H1 (cell line): ENCODE measurements at regions not wholly inside any gene's neighbourhood (a gene's known extent, or its start where the extent isn't known, plus 50 kb on each side); places are given as distances from the start of the nearest gene placed in this dataset. TPM values are rescaled to one million over a fixed set of nuclear protein-coding genes. Genes with fewer than 3 reads are reported as not detected.

Source experiments
- CTCF ChIA-PET: fragments of 300-600 bp; sonication (Branson Sonifier 250); formaldehyde crosslinking; loops from one replicate; lab custom pipeline; 2021; ENCODE audit not compliant: partially characterized antibody; lab: Charles Lee
- POLR2A ChIA-PET: fragments of 300-600 bp; sonication (Branson Sonifier 250); formaldehyde crosslinking; loops from one replicate; lab custom pipeline; 2021; ENCODE audit warnings: inconsistent platforms; ENCODE audit not compliant: partially characterized antibody; lab: Charles Lee
- DNase-seq, 2 experiments: peaks; one replicate each; pipeline versions ENCODE4 v3.0.0 to v3.0.0-alpha.2; 2010 to 2022; ENCODE audit warnings: low spot score in 2 of 2, low read depth in 1 of 2, mixed read lengths in 1 of 2
- FAIRE-seq: peaks from 2 replicates; lab custom pipeline; 2011; peaks lifted over from hg19 to GRCh38; lab: Jason Lieb, UNC
- H2AFZ ChIP-seq: 2 replicates; pipeline ENCODE4 v1.8.1; 2012; ENCODE audit warnings: low read length, inconsistent platforms
- H2AK5ac ChIP-seq: 2 replicates; pipeline ENCODE4 v1.6.1; 2013; ENCODE audit warnings: low read depth, low read length
- H2BK120ac ChIP-seq: replicated peaks from 2 replicates; pipeline ENCODE3; 2013; ENCODE audit warnings: low read depth, low read length, inconsistent platforms
- H2BK12ac ChIP-seq: 2 replicates; pipeline ENCODE4 v1.6.1; 2013; ENCODE audit warnings: low read depth, low read length
- H2BK15ac ChIP-seq: 2 replicates; pipeline ENCODE4 v1.6.1; 2013; ENCODE audit warnings: low read length
- H2BK20ac ChIP-seq: 2 replicates; pipeline ENCODE4 v1.6.1; 2013; ENCODE audit warnings: low read length
- H2BK5ac ChIP-seq: 2 replicates; pipeline ENCODE4 v1.6.1; 2013; ENCODE audit warnings: low read depth, low read length
- H3K14ac ChIP-seq: 2 replicates; pipeline ENCODE4 v1.6.1; 2013; ENCODE audit warnings: inconsistent platforms; ENCODE audit not compliant: insufficient read length
- H3K18ac ChIP-seq: 2 replicates; pipeline ENCODE4 v1.6.1; 2013; ENCODE audit warnings: low read length; ENCODE audit errors: extremely low read depth
- H3K23ac ChIP-seq: 2 replicates; pipeline ENCODE4 v1.6.1; 2013; ENCODE audit warnings: inconsistent platforms; ENCODE audit not compliant: insufficient read length
- H3K23me2 ChIP-seq: 2 replicates; pipeline ENCODE4 v1.6.1; 2013; ENCODE audit warnings: low read depth, low read length
- H3K27ac ChIP-seq: 2 replicates; pipeline ENCODE4 v1.6.1; 2011; ENCODE audit warnings: low read depth, low read length, inconsistent platforms
- H3K27me3 ChIP-seq, 4 experiments: replicated peaks in 1 of 4; 1 replicate in 1 of 4; 2 replicates in 3 of 4; pipeline versions ENCODE4 v1.6.1 to v1.8.1; 2011 to 2013; ENCODE audit warnings: low read length in 3 of 4, mild to moderate bottlenecking in 3 of 4, inconsistent platforms in 2 of 4, mixed read lengths in 2 of 4, moderate library complexity in 1 of 4; ENCODE audit not compliant: control insufficient read depth in 3 of 4, insufficient read depth in 3 of 4; ENCODE audit errors: extremely low read depth in 1 of 4
- H3K36me3 ChIP-seq, 4 experiments: 2 replicates each; pipeline versions ENCODE4 v1.6.1 to v1.8.1; 2011 to 2013; ENCODE audit warnings: mild to moderate bottlenecking in 4 of 4, low read length in 3 of 4, moderate library complexity in 2 of 4, control low read depth in 1 of 4, inconsistent platforms in 1 of 4; ENCODE audit not compliant: insufficient read depth in 4 of 4, control insufficient read depth in 2 of 4
- H3K4ac ChIP-seq: replicated peaks from 2 replicates; pipeline ENCODE3; 2013; ENCODE audit warnings: low read length, low read depth, mixed read lengths, inconsistent platforms; ENCODE audit not compliant: insufficient read length
- H3K4me1 ChIP-seq, 4 experiments: replicated peaks in 1 of 4; 1 replicate in 1 of 4; 2 replicates in 3 of 4; pipeline versions ENCODE4 v1.6.1 to v1.8.1; 2011 to 2013; ENCODE audit warnings: low read length in 3 of 4, inconsistent platforms in 2 of 4, mixed read lengths in 1 of 4; ENCODE audit not compliant: insufficient read depth in 4 of 4, control insufficient read depth in 3 of 4
- H3K4me2 ChIP-seq, 2 experiments: 2 replicates each; pipeline versions ENCODE4 v1.6.1 to v1.8.1; 2011 to 2013; ENCODE audit warnings: low read depth in 2 of 2, low read length in 2 of 2, control low read depth in 1 of 2, inconsistent platforms in 1 of 2, mild to moderate bottlenecking in 1 of 2; ENCODE audit not compliant: insufficient read depth in 1 of 2
- H3K4me3 ChIP-seq, 4 experiments: fragments of 200-600, 300-600 bp in 1 of 4; sonication (generic), shearing (Covaris generic), sonication (Bioruptor Twin) in 1 of 4; 2 replicates each; pipeline versions ENCODE4 v1.5.1 to v1.8.1; 2011 to 2016; ENCODE audit warnings: low read length in 4 of 4, low read depth in 3 of 4, control low read depth in 2 of 4, inconsistent platforms in 2 of 4, mild to moderate bottlenecking in 2 of 4, mixed read lengths in 1 of 4, moderate library complexity in 1 of 4; ENCODE audit not compliant: insufficient read depth in 2 of 4; ENCODE audit errors: extremely low read depth in 1 of 4
- H3K56ac ChIP-seq: replicated peaks from 2 replicates; pipeline ENCODE3; 2013; ENCODE audit warnings: low read depth, mild to moderate bottlenecking, mixed read lengths, low read length, inconsistent platforms; ENCODE audit not compliant: insufficient read length
- H3K79me1 ChIP-seq: 2 replicates; pipeline ENCODE4 v1.6.1; 2013; ENCODE audit warnings: low read depth, low read length, control low read depth
- H3K79me2 ChIP-seq, 2 experiments: 2 replicates each; pipeline versions ENCODE4 v1.6.1 to v1.8.1; 2012 to 2013; ENCODE audit warnings: low read length in 2 of 2, mild to moderate bottlenecking in 2 of 2, inconsistent platforms in 1 of 2; ENCODE audit not compliant: insufficient read depth in 2 of 2, control insufficient read depth in 1 of 2
- H3K9ac ChIP-seq, 4 experiments: replicated peaks in 1 of 4; 1 replicate in 1 of 4; 2 replicates in 3 of 4; pipeline versions ENCODE4 v1.6.1 to v1.8.1; 2011 to 2013; ENCODE audit warnings: low read depth in 3 of 4, low read length in 3 of 4, control low read depth in 2 of 4, mild to moderate bottlenecking in 2 of 4, moderate library complexity in 2 of 4, inconsistent platforms in 1 of 4; ENCODE audit errors: extremely low read depth in 1 of 4
- H3K9me3 ChIP-seq, 2 experiments: 2 replicates each; pipeline versions ENCODE4 v1.6.1 to v1.8.1; 2012 to 2013; ENCODE audit warnings: mild to moderate bottlenecking in 2 of 2, moderate library complexity in 2 of 2, control low read depth in 1 of 2, inconsistent platforms in 1 of 2, low read depth in 1 of 2, low read length in 1 of 2, mixed read lengths in 1 of 2; ENCODE audit not compliant: insufficient read depth in 2 of 2
- H4K20me1 ChIP-seq, 2 experiments: replicated peaks in 1 of 2; 2 replicates each; pipeline versions ENCODE3 to v1.8.1; 2011 to 2013; ENCODE audit warnings: inconsistent platforms in 2 of 2, low read length in 2 of 2, mild to moderate bottlenecking in 1 of 2; ENCODE audit not compliant: insufficient read depth in 2 of 2, control insufficient read depth in 1 of 2
- H4K5ac ChIP-seq: 2 replicates; pipeline ENCODE4 v1.6.1; 2013; ENCODE audit warnings: low read length, low read depth, mixed read lengths, inconsistent platforms; ENCODE audit not compliant: insufficient read length
- H4K8ac ChIP-seq: 2 replicates; pipeline ENCODE4 v1.8.0; 2013; ENCODE audit warnings: mild to moderate bottlenecking, moderate library complexity, low read length, inconsistent platforms; ENCODE audit not compliant: insufficient read depth; ENCODE audit errors: extremely low read depth
- H4K91ac ChIP-seq: replicated peaks from 2 replicates; pipeline ENCODE3; 2013; ENCODE audit warnings: low read length, mixed read lengths, inconsistent platforms; ENCODE audit not compliant: insufficient read length
- BACH1 ChIP-seq: IDR thresholded peaks from 2 replicates; pipeline ENCODE4 v1.6.1; 2012; ENCODE audit warnings: low read length, improper control_type of control experiment
- JUND ChIP-seq: IDR thresholded peaks from 2 replicates; pipeline ENCODE4 v1.6.1; 2011; ENCODE audit warnings: mild to moderate bottlenecking, improper control_type of control experiment, low read length
- RAD21 ChIP-seq, 2 experiments: IDR thresholded peaks in 1 of 2; conservative IDR thresholded peaks in 1 of 2; 2 replicates each; pipeline ENCODE4 v1.6.1; 2011; ENCODE audit warnings: low read depth in 2 of 2, low read length in 2 of 2, improper control_type of control experiment in 1 of 2, inconsistent platforms in 1 of 2, mild to moderate bottlenecking in 1 of 2, moderate library complexity in 1 of 2
- WGBS, 2 experiments: shearing (Covaris generic) in 1 of 2; methylation state at CpG; one replicate each; pipeline versions ENCODE4 v1.1.6 to v1.1.7; 2013 to 2015; ENCODE audit warnings: low lambda C conversion rate in 2 of 2, mixed read lengths in 2 of 2, inconsistent platforms in 1 of 2, low coverage in 1 of 2, missing lambda C conversion rate in 1 of 2; ENCODE audit not compliant: insufficient replicate concordance in 2 of 2, insufficient coverage in 1 of 2, insufficient read length in 1 of 2; ENCODE audit errors: extremely low coverage in 1 of 2, missing lambda C conversion rate in 1 of 2; 5-methylcytosine and 5-hydroxymethylcytosine counted together
- microRNA counts: library from miRNA; unstranded; fragments of <30 nt; microRNA quantifications from one replicate; lab custom pipeline; 2015
- microRNA-seq, 2 experiments: library from miRNA; unstranded; fragments of <30 nt; microRNA quantifications; one replicate each; pipeline versions ENCODE4 to v1.2.0, GENCODE V29; 2016 to 2020; ENCODE audit warnings: borderline microRNAs expressed in 2 of 2, borderline number of aligned reads in 2 of 2, borderline replicate concordance in 1 of 2
- small RNA-seq: library from polyadenylated mRNA; stranded (forward); fragments of <200 nt; extraction: miRNeasy Mini kit (QIAGEN cat#:217004); gene quantifications from one replicate; pipeline ENCODE3, GENCODE V24; 2013; ENCODE audit not compliant: insufficient read depth

- CTCF ChIA-PET = interaction anchor here (1.0 to 1.8 kb wide), 2 partner anchors 11 to 20 kb away, joined by 3 to 4 read pairs; no protein-coding TSS in a partner anchor
- no peak overlapping the region for H2BK15ac ChIP-seq
- no peak overlapping the region for H4K91ac ChIP-seq
- H3K4me3 ChIP-seq = no peak overlapping the region
- H3K4ac ChIP-seq = no peak overlapping the region
- H4K20me1 ChIP-seq = no peaks in the 10 kb centered on the region
- no peak overlapping the region for H4K5ac ChIP-seq
- DNase-seq (no peak), FAIRE-seq (no peak)
- no peak overlapping the region for H3K27ac ChIP-seq
- POLR2A ChIA-PET = no interaction called here
- no peak overlapping the region for H3K9ac ChIP-seq
- no peaks in the 10 kb centered on the region for H3K36me3 ChIP-seq
- no peak overlapping the region for H2BK12ac ChIP-seq
- H2BK5ac ChIP-seq = no peak overlapping the region
- TF ChIP-seq JUND = no peak
- no peak for TF ChIP-seq RAD21 (IDR thresholded peaks at IDR 0.05 in 1 of 2, conservative IDR thresholded peaks at IDR 0.05 in 1 of 2; ENCODE audit: low read depth in 2 of 2, low read length in 2 of 2)
- TF ChIP-seq BACH1 = no peak
- H2BK20ac ChIP-seq = no peak overlapping the region
- no peak overlapping the region for H2AFZ ChIP-seq
- no peak overlapping the region for H3K18ac ChIP-seq
- H3K23me2 ChIP-seq = no peaks in the 10 kb centered on the region
- H3K23ac ChIP-seq = no peak overlapping the region
- no peak overlapping the region for H3K4me2 ChIP-seq
- H2BK120ac ChIP-seq = no peak overlapping the region
- no peaks in the 10 kb centered on the region for H3K27me3 ChIP-seq
- no peaks in the 10 kb centered on the region for H3K4me1 ChIP-seq
- no peaks in the 10 kb centered on the region for H3K79me2 ChIP-seq
- no peak overlapping the region for H3K14ac ChIP-seq
- H3K79me1 ChIP-seq = no peaks in the 10 kb centered on the region
- no peak overlapping the region for H3K56ac ChIP-seq
- H2AK5ac ChIP-seq = no peak overlapping the region
- H3K9me3 ChIP-seq = no peaks in the 10 kb centered on the region
- no peak overlapping the region for H4K8ac ChIP-seq
- WGBS, 2 experiments = 84% methylated on average over 1 of the region's 1 CpG; no CpG with 5 or more reads in 1 of the 2 experiments
Measured at GRCh38 chr21:35099310-35099709, 50.2 kb upstream of the RUNX1 start.

MicroRNAs encoded in the stretch of these regions (microRNA counts, 767-probe panel; counts per million panel counts)
- microRNA hsa-miR-802 (lab: Ali Mortazavi, UCI) = 879 counts per million, percentile 95 among the panel's probes with 10 or more counts

Small RNA genes in the stretch of these regions (microRNA-seq; reads per million reads assigned to microRNA genes)
- 0 reads per million in 2 experiments for gene MIR802

Small RNA genes in the stretch of these regions (small RNA-seq; reads per million reads assigned to genes)
- gene EZH2P1 (not detected), gene MIR802 (not detected)
